KMS-11 (cell line): ENCODE measurements at regions not wholly inside any gene's neighbourhood (a gene's known extent, or its start where the extent isn't known, plus 50 kb on each side); places are given as distances from the start of the nearest gene placed in this dataset.
"Not testable (repeated sequence)": the region's sequence is repeated elsewhere in the genome, so short reads cannot be mapped to it uniquely, and the experiment has no call there.

Experiments
- H2AFZ ChIP-seq: fragments of 200-600 bp; sonication (generic); 2 replicates; pipeline ENCODE4 v1.6.1; 2016; ENCODE audit warnings: antibody characterized with exemption, mixed run types, low read depth
- H3K27ac ChIP-seq: fragments of 200-600 bp; sonication (generic); 2 replicates; pipeline ENCODE4 v1.6.1; 2016; ENCODE audit warnings: mild to moderate bottlenecking, mixed run types
- H3K27me3 ChIP-seq: fragments of 200-600 bp; sonication (generic); 2 replicates; pipeline ENCODE4 v1.6.1; 2017; ENCODE audit warnings: mild to moderate bottlenecking, low read depth, mixed run types, moderate library complexity; ENCODE audit not compliant: insufficient read depth
- H3K36me3 ChIP-seq: fragments of 200-600 bp; sonication (generic); 2 replicates; pipeline ENCODE4 v1.6.1; 2017; ENCODE audit warnings: mild to moderate bottlenecking, mixed run types; ENCODE audit not compliant: insufficient read depth
- H3K4me1 ChIP-seq: fragments of 200-600 bp; sonication (generic); 2 replicates; pipeline ENCODE4 v1.6.1; 2016; ENCODE audit warnings: mild to moderate bottlenecking, low read depth, mixed run types; ENCODE audit not compliant: poor library complexity, severe bottlenecking
- H3K4me2 ChIP-seq: fragments of 200-600 bp; sonication (generic); 2 replicates; pipeline ENCODE4 v1.7.0; 2016; ENCODE audit warnings: mild to moderate bottlenecking, mixed run types
- H3K4me3 ChIP-seq: fragments of 200-600 bp; sonication (generic); IDR thresholded peaks from 2 replicates; pipeline ENCODE4 v1.6.1; 2017; ENCODE audit warnings: low read depth, low read length, mixed read lengths; ENCODE audit not compliant: insufficient read depth
- H3K79me2 ChIP-seq: fragments of 200-600 bp; sonication (generic); 2 replicates; pipeline ENCODE4 v1.6.1; 2016; ENCODE audit warnings: low read depth, mixed run types; ENCODE audit not compliant: insufficient read depth
- H3K9ac ChIP-seq: fragments of 200-600 bp; sonication (generic); 2 replicates; pipeline ENCODE4 v1.6.1; 2016; ENCODE audit warnings: mild to moderate bottlenecking, mixed run types
- H4K20me1 ChIP-seq: fragments of 200-600 bp; sonication (generic); 2 replicates; pipeline ENCODE4 v1.6.1; 2016; ENCODE audit warnings: mild to moderate bottlenecking, mixed run types; ENCODE audit not compliant: insufficient read depth

- not testable (repeated sequence) for H3K4me1 ChIP-seq, H3K27me3 ChIP-seq, H3K79me2 ChIP-seq, H3K36me3 ChIP-seq, H4K20me1 ChIP-seq, H3K4me3 ChIP-seq
- H3K9ac ChIP-seq: peak overlapping the region; percentile 39; the same call in 1 of the 2 replicates
- peak overlapping the region; percentile 61 for H3K27ac ChIP-seq
- peak overlapping the region; percentile 47; the same call in 1 of the 2 replicates for H2AFZ ChIP-seq
- peak overlapping the region; percentile 42; the same call in 1 of the 2 replicates for H3K4me2 ChIP-seq
These were observed 53.3 kb downstream of the FOXD4L1 start for GRCh38 chr2:113551637-113552318.

DNA sequence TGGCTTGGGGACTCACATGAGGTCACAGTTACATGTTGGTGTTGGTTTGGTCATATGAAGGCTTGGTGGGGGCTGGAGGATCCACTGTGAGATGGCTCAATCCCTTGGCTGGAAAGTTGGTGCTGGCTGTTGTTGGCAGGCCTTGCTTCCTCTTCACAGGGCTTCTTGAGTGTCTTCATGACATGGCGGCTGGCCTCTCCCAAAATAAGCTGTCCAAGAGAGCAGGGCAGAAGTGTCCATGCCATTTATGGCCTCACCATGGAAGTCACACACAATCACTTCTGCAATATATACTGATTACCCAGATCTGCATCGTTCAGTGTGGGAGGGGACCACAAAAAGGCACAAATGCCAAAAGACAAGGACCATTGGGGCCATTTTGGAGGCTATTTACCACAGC, 61.4 kb downstream of the FOXD4L1 start:
- H3K9ac ChIP-seq, H3K27ac ChIP-seq, H3K4me2 ChIP-seq, H2AFZ ChIP-seq, H4K20me1 ChIP-seq, H3K4me3 ChIP-seq, H3K36me3 ChIP-seq, H3K27me3 ChIP-seq, H3K79me2 ChIP-seq, H3K4me1 ChIP-seq: not testable (repeated sequence)

- not testable (repeated sequence) for H4K20me1 ChIP-seq, H3K9ac ChIP-seq, H3K27ac ChIP-seq, H3K4me3 ChIP-seq, H3K79me2 ChIP-seq, H3K4me2 ChIP-seq, H3K27me3 ChIP-seq, H3K4me1 ChIP-seq, H2AFZ ChIP-seq, H3K36me3 ChIP-seq
These were observed 64.2 kb downstream of the FOXD4L1 start for GRCh38 chr2:113562662-113563061.

DNA sequence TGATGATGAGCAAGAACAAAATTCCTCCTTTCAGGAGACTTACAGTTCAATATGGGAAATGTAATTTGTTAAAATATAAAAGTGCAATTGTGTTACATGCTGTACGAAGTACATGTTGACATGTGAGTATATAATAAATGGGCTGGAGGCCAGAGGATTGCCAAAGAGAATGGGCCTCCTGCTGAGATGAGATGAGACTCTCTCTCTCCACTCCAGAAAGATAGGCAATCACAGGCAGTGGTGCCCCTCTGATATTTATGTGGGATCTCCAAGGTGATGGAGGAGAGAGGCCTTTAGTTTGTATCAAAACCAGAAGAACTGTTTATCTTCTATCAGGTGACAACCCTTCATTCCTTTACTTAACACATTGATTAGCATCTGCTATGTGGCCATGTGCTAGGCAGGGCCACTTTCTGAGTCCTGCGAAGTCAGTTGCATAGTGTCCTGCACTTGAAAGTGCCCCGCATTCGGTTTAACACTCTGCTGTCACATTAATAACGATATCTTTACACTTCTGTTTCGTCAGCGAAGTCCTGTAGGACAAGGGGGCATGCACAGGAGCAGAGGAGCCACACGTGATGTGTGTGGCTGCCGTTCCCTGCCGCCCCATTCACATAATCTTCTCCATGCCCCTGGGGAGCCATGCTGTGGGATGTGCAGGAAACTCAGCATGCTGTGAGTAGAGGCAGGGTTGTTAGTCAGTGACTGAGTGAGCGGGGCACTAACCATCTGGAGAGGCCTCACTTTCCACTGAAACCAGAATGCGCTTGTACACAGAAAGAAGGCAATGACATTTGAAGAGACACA, 60.2 kb upstream of the RABL2A start:
- H3K79me2 ChIP-seq, H3K27me3 ChIP-seq, H3K4me3 ChIP-seq, H3K27ac ChIP-seq, H3K36me3 ChIP-seq, H3K4me1 ChIP-seq, H3K4me2 ChIP-seq, H3K9ac ChIP-seq, H4K20me1 ChIP-seq, H2AFZ ChIP-seq: not testable (repeated sequence)

DNA sequence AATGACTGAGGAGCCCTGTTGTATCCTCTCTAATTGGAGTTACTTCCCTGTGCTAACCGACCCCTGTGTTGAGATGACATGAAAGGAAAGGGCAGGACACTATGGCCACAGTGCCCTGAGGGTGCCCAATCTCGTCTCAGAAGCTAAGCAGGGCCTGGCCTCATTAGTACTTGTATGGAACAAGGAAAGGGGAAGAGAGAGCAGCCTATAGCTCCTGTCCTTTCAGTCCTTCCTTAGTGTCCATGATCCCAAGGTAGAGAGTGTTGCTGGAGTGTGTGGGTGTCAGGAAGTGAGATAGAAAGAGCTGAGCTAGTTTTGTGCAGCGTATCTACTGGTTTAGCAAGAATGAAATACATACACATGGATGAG, 59.6 kb upstream of the RABL2A start:
- H3K4me3 ChIP-seq, H3K27ac ChIP-seq, H3K4me2 ChIP-seq, H2AFZ ChIP-seq, H3K79me2 ChIP-seq, H3K4me1 ChIP-seq, H4K20me1 ChIP-seq, H3K9ac ChIP-seq, H3K27me3 ChIP-seq, H3K36me3 ChIP-seq: not testable (repeated sequence)

DNA sequence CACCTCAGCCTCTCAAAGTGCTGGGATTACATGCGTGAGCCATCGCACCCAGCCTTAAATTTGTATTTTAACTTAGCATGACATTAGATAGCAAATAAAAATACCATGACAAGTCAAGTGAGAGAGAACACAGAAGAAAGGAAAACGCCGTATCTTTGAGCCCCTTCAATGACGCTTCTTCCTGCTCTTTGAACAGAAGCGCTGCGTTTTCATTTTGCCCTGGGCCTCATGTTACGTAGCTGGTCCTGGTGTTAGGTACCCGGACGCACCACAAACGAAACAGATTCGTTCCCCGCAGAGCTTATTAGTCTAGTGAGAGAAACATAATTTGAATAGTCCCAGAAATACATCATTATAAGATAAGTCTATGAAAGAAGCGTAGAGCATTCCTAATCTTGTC, 58.8 kb upstream of the RABL2A start:
- not testable (repeated sequence) for H3K4me2 ChIP-seq, H4K20me1 ChIP-seq, H3K4me1 ChIP-seq, H2AFZ ChIP-seq, H3K36me3 ChIP-seq, H3K27me3 ChIP-seq, H3K27ac ChIP-seq, H3K9ac ChIP-seq, H3K79me2 ChIP-seq, H3K4me3 ChIP-seq

- H3K79me2 ChIP-seq, H3K4me1 ChIP-seq, H3K27me3 ChIP-seq, H3K9ac ChIP-seq, H2AFZ ChIP-seq, H3K4me2 ChIP-seq, H4K20me1 ChIP-seq, H3K4me3 ChIP-seq, H3K36me3 ChIP-seq, H3K27ac ChIP-seq: not testable (repeated sequence)
These were observed 57.0 kb upstream of the RABL2A start for GRCh38 chr2:113570082-113570481.

DNA sequence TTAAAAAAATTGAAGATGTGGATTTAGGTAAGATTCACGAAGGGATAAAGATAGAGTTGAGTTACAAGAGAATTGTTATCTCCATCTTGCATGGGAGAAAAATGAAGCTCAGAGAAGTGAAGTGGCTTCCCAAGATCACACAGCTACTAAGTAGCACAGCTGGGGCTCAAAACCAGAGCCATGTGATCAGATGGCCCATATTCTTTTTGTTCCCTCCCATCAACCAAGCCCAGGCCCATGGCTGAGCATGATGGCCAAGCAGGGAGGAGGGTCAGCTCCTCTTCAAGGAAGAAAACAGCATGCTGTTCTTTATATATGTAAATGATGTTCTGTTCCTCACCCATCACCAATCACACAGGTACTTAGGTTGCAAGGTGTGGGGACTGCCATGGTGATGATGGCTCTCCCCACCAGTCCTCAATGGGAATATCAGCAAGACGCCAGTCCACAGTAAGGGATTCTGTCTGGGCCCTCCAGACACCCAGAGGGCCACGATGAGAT, 56.5 kb upstream of the RABL2A start:
- not testable (repeated sequence) for H3K9ac ChIP-seq, H3K27ac ChIP-seq, H3K4me1 ChIP-seq, H4K20me1 ChIP-seq, H2AFZ ChIP-seq, H3K36me3 ChIP-seq, H3K27me3 ChIP-seq, H3K4me2 ChIP-seq, H3K79me2 ChIP-seq, H3K4me3 ChIP-seq

DNA sequence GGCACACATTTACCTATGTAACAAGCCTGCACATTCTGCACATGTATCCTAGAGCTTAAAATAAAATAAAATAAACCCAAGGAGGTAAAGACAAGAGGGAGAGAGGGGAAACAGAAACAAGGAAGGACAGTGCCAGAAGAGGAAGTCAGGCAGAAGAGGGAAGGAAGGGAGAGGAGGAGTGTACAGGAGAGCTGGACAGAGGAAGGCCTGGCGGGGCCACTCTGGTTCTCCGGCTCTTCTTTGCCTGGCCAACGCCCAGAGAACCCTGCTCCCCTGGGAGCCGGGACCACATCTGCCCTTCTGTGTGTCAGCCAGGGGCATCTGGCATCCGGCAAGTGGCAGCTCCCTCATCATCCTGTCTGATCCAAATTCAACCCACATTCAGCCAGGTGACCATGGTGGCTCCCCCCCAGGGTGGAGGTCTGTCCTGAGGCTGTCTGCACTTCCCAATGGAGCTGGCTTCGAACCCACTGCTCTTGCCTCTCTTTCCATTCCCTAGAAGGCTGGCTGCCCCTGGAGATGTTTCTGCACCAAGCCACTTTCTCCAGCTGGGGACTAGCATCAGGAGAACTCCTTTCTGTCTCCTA, 55.5 kb upstream of the RABL2A start:
- not testable (repeated sequence) for H3K27ac ChIP-seq, H3K27me3 ChIP-seq, H3K4me3 ChIP-seq, H3K4me1 ChIP-seq, H3K79me2 ChIP-seq, H3K9ac ChIP-seq, H3K4me2 ChIP-seq, H4K20me1 ChIP-seq, H2AFZ ChIP-seq, H3K36me3 ChIP-seq

- H3K79me2 ChIP-seq, H3K27me3 ChIP-seq, H4K20me1 ChIP-seq, H3K27ac ChIP-seq, H3K36me3 ChIP-seq, H2AFZ ChIP-seq, H3K9ac ChIP-seq, H3K4me1 ChIP-seq, H3K4me3 ChIP-seq, H3K4me2 ChIP-seq: not testable (repeated sequence)
These were observed 51.3 kb upstream of the RABL2A start for GRCh38 chr2:113575721-113576120.
